ENCODE measurements at regions not wholly inside any gene's neighbourhood (a gene's known extent, or its start where the extent isn't known, plus 50 kb on each side); places are given as distances from the start of the nearest gene placed in this dataset.
A peak's percentile ranks its signal among the peaks of the same experiment; 100 is the strongest.
"Not testable (repeated sequence)": the region's sequence is repeated elsewhere in the genome, so short reads cannot be mapped to it uniquely, and the experiment has no call there.

GRCh38 chr19:34033880-34034279 lies 138.4 kb upstream of the LSM14A start:
- no peak for DNase-seq

DNA sequence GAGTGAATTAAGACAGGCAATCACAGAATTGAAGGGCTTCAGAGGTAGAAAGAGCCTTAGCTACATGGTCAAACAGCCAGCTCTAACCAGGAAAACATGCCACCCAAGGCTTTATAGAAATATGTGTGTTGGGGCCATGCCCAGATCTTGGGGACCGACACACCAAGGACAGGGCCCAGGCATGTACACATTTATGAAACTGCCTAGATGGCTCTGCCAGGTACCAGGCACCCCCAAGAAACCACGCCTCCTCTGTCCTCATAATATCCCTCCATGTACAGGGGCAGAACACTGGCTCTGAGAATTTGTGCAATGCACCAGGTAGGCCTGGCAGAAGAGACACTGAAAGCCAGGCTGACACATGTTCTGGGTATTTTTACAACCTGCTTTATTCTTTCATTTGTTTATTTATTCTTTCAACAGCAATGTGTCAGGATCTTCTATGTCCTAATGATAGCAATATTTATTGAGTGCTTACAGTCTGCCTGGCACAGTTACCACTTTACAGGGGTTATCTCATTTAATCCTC lies 137.9 kb upstream of the LSM14A start:
- no peak for DNase-seq

GRCh38 chr19:34041925-34042521 lies 130.3 kb upstream of the LSM14A start:
- peak; percentile 8 for DNase-seq

- no peak for DNase-seq
Measured at GRCh38 chr19:34044021-34044420, 128.3 kb upstream of the LSM14A start.

GRCh38 chr19:34049944-34050343 lies 122.4 kb upstream of the LSM14A start:
- no peak for DNase-seq

- DNase-seq = not testable (repeated sequence)
Measured at GRCh38 chr19:34050430-34050829, 121.9 kb upstream of the LSM14A start.

DNA sequence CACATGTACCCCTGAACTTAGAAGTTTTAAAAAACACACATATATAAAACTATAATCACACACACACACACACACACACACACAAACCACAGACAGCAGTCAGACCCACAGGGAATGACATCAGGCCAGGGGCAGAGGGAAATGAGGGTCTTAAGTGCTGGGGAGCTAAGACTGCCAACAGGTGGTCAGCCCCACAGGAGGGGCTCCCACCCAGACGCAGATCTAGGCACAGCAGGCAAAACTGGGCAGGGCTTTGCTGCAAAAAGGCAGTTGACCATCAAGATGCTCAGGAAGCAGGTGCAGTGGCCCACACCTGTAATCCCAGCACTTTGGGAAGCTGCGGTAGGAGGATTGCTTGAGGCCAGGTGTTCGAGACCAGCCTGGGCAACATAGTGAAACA lies 121.0 kb upstream of the LSM14A start:
- no peak for DNase-seq

GRCh38 chr19:34057155-34057554 lies 115.1 kb upstream of the LSM14A start:
- DNase-seq = no peak

DNA sequence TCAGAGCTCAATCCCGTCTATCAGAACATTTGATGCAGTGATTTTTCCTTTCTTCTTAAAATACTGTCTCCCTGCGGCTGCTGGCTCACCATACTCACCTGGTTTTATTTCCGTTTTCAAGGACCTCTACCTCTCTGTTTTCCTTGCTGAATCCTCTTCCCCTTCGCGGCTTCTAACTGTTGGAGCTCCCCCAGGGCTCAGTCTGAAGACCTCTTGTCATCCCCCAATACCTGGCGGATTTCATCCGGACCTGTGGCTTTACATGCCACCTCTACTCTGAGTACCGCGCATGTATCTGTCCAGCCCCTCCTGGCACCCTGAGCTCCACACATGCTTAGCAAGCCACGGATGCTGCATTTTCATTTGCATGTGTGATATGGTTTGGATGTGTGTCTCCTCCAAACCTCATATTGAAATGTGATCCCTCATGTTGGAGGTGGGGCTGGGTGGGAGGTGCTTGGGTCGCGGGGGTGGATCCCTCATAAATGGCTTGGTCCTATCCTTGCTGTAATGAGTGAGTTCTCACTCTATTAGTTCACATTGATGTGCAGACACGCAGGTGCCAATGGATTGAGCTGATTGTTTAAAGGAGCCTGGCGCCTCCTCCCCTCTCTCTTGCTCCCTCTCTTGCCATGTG lies 106.2 kb upstream of the LSM14A start:
- DNase-seq = no peak

DNA sequence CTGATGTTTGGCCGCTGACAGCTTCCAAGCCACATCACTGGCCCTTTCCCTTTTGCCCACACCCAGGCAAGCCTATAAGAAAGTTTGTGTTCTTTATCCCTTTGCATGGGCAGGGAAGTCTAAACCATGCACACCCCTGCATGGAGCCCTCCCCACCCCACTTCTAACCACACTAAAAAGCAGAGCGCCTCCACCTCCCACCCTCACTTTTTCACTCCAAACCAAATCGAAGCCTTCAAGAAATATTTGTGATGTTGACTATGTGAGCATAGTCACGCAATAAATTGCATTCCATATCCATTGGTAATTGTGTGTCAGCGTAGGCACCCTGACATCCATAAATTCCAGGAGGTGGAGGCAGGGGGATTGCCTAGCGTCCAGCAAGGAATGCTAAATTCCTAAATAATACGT lies 104.4 kb upstream of the LSM14A start:
- DNase-seq = no peak

GRCh38 chr19:34075661-34076091 lies 96.6 kb upstream of the LSM14A start:
- DNase-seq = no peak

GRCh38 chr19:34082289-34083077 lies 89.8 kb upstream of the LSM14A start:
- DNase-seq = no peak

GRCh38 chr19:34084396-34085145 lies 87.7 kb upstream of the LSM14A start:
- no peak for DNase-seq

GRCh38 chr19:34085336-34085735 lies 87.0 kb upstream of the LSM14A start:
- DNase-seq = no peak

GRCh38 chr19:34088292-34088691 lies 84.0 kb upstream of the LSM14A start:
- no peak for DNase-seq

DNA sequence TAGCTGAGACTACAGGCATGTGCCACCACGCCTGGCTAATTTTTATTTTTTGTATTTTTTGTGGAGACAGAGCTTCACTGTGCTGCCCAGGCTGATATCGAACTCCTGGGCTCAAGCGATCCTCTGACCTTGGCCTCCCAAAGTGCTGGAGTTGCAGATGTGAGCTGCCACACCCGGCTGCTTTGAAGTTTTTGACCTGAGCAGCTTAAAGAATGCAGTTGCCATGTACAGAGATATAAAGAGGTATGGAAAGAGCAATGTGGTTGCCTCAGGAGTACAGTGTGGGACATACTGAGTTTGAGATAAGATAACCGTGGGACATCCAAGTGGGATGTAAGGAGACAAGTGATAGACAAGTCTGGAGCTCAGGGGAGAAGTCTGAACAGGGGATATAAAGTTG lies 82.7 kb upstream of the LSM14A start:
- no peak for DNase-seq

DNA sequence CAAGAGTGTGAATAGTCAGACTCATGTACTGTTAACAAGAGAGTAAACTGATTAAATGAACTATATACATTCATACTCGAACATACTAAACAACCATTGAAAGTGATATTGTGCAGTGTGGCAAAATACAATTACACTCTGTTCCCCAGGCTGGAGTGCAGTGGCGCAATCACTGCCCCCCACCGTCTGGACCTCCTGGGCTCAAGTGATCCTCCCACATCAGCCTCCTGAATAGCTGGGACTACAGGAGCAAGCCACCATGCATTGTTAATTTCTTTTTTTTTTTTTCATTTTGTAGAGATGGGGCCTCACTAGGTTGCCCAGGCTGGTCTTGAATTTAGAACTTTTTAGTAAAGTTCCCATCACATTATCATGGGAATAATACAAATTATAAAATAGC lies 77.3 kb upstream of the LSM14A start:
- DNase-seq = no peak

DNA sequence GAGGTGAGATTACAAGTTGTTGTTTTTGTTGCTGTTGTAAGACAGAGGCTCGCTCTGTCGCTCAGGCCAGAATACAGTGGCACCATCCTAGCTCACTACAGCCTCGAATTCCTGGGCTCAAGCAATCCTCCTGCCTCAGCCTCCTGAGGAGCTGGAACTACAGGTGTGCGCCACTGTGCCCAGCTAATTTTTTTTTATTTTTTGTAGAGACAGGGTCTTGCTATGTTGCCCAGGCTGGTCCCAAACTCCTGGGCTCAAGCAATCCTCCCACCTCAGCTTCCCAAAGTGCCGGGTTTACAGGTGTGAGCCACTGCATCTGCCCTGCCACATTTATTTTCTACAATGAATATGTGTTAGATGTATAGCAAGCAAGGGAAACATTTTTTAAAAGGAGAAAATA lies 76.9 kb upstream of the LSM14A start:
- not testable (repeated sequence) for DNase-seq

GRCh38 chr19:34096020-34096915 lies 76.0 kb upstream of the LSM14A start:
- peak; percentile 14 for DNase-seq

DNA sequence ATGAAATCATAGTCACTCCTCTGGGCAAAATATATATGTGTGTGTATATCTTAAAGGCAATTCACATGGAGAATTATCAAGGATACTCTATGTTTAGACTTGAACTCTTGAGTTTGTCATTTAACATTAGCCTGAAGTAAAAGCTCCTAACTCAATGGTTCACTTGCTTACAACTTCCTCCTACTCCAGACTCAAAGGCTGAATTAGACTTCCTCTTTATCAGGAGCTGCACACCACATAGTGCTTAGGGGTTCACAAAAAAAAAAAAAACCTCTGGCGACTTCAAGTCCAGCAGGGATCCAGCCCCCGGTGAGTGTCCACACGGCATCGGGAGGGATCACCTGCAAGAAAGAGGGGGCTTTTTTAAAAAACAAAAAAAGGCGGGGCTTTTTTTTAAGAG lies 68.2 kb upstream of the LSM14A start:
- no peak for DNase-seq

GRCh38 chr19:34104557-34104956 lies 67.7 kb upstream of the LSM14A start:
- DNase-seq = no peak
